ENCODE measurements at regions not wholly inside any gene's neighbourhood (a gene's known extent, or its start where the extent isn't known, plus 50 kb on each side); places are given as distances from the start of the nearest gene placed in this dataset.

- TF ChIP-seq, protein P1, sequence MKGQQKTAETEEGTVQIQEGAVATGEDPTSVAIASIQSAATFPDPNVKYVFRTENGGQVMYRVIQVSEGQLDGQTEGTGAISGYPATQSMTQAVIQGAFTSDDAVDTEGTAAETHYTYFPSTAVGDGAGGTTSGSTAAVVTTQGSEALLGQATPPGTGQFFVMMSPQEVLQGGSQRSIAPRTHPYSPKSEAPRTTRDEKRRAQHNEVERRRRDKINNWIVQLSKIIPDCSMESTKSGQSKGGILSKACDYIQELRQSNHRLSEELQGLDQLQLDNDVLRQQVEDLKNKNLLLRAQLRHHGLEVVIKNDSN (CRISPR knock-in tag; IDR thresholded peaks at IDR 0.05) = no peak
- TF ChIP-seq CTCF (IDR thresholded peaks at IDR 0.05) (no peak), ZNF121 (CRISPR knock-in tag; IDR thresholded peaks at IDR 0.05) (no peak), E2F5 (CRISPR knock-in tag; IDR thresholded peaks at IDR 0.05) (no peak), SMAD3 (CRISPR knock-in tag; IDR thresholded peaks at IDR 0.05; ENCODE audit: borderline replicate concordance) (no peak), ETV6 (CRISPR knock-in tag; IDR thresholded peaks at IDR 0.05) (no peak), NFATC4 (CRISPR knock-in tag; IDR thresholded peaks at IDR 0.05) (no peak), ATF6 (CRISPR knock-in tag; IDR thresholded peaks at IDR 0.05) (no peak), CBFB (CRISPR knock-in tag; IDR thresholded peaks at IDR 0.05; ENCODE audit: low read depth) (no peak), KAT7 (CRISPR knock-in tag; IDR thresholded peaks at IDR 0.05; ENCODE audit: borderline replicate concordance) (no peak)
- TF ChIP-seq, protein P2, sequence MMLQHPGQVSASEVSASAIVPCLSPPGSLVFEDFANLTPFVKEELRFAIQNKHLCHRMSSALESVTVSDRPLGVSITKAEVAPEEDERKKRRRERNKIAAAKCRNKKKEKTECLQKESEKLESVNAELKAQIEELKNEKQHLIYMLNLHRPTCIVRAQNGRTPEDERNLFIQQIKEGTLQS (CRISPR knock-in tag; conservative IDR thresholded peaks at IDR 0.05) = no peak
- TF ChIP-seq, protein P3, sequence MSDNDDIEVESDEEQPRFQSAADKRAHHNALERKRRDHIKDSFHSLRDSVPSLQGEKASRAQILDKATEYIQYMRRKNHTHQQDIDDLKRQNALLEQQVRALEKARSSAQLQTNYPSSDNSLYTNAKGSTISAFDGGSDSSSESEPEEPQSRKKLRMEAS (CRISPR knock-in tag; IDR thresholded peaks at IDR 0.05) = no peak
- TF ChIP-seq, protein P4, sequence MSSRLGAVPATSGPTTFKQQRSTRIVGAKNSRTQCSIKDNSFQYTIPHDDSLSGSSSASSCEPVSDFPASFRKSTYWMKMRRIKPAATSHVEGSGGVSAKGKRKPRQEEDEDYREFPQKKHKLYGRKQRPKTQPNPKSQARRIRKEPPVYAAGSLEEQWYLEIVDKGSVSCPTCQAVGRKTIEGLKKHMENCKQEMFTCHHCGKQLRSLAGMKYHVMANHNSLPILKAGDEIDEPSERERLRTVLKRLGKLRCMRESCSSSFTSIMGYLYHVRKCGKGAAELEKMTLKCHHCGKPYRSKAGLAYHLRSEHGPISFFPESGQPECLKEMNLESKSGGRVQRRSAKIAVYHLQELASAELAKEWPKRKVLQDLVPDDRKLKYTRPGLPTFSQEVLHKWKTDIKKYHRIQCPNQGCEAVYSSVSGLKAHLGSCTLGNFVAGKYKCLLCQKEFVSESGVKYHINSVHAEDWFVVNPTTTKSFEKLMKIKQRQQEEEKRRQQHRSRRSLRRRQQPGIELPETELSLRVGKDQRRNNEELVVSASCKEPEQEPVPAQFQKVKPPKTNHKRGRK (CRISPR knock-in tag; IDR thresholded peaks at IDR 0.05; ENCODE audit: borderline replicate concordance) = no peak
- TF ChIP-seq, protein P5, sequence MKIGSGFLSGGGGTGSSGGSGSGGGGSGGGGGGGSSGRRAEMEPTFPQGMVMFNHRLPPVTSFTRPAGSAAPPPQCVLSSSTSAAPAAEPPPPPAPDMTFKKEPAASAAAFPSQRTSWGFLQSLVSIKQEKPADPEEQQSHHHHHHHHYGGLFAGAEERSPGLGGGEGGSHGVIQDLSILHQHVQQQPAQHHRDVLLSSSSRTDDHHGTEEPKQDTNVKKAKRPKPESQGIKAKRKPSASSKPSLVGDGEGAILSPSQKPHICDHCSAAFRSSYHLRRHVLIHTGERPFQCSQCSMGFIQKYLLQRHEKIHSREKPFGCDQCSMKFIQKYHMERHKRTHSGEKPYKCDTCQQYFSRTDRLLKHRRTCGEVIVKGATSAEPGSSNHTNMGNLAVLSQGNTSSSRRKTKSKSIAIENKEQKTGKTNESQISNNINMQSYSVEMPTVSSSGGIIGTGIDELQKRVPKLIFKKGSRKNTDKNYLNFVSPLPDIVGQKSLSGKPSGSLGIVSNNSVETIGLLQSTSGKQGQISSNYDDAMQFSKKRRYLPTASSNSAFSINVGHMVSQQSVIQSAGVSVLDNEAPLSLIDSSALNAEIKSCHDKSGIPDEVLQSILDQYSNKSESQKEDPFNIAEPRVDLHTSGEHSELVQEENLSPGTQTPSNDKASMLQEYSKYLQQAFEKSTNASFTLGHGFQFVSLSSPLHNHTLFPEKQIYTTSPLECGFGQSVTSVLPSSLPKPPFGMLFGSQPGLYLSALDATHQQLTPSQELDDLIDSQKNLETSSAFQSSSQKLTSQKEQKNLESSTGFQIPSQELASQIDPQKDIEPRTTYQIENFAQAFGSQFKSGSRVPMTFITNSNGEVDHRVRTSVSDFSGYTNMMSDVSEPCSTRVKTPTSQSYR (CRISPR knock-in tag; IDR thresholded peaks at IDR 0.05) = no peak
These were observed 72.1 kb downstream of the OR13A1 start for GRCh38 chr10:45243261-45243660.
